NCI-H2081 (cell line): ENCODE measurements at regions not wholly inside any gene's neighbourhood (a gene's known extent, or its start where the extent isn't known, plus 50 kb on each side); places are given as distances from the start of the nearest gene placed in this dataset.
"Not testable (repeated sequence)": the region's sequence is repeated elsewhere in the genome, so short reads cannot be mapped to it uniquely, and the experiment has no call there.

ENCODE experiments used
- DNase-seq, 2 experiments: peaks; one replicate each; lab custom pipeline; 2025; lab: John Stamatoyannopoulos, UW

DNA sequence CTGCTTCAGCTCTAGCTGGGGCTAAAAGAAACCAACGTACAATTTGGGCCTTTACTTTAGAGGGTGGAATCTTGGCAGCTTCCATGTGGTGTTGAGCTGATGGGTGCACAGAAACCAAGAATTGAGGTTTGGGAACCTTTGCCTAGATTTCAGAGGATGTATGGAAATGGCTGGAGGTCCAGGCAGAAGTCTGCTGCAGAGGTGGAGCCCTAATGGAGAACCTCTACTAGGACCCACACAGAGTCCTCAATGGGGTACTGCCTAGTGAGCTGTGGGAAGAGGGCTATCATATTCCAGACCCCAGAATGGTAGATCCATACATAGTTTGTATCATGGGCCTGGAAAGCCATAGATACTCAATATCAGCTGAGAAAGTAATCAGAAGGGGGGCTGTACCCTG, 500.4 kb upstream of the ATP2B1 start:
- no peak for DNase-seq

DNA sequence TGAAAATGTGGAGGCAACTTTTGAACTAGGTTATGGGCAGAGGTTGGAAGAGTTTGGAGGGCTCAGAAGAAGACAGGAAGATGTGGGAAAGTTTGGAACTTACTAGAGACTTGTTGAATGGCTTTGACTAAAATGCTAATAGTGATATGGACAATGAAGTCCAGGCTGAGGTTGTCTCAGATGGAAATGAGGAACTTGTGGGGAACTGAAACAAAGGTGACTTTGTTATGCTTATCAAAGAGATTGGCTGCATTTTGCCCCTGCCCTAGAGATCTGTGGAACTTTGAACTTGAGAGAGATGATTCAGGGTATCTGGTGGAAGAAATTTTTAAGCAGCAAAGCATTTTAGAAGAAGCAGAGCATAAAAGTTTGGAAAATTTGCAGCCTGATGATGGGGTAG, 499.7 kb upstream of the ATP2B1 start:
- not testable (repeated sequence) for DNase-seq

DNA sequence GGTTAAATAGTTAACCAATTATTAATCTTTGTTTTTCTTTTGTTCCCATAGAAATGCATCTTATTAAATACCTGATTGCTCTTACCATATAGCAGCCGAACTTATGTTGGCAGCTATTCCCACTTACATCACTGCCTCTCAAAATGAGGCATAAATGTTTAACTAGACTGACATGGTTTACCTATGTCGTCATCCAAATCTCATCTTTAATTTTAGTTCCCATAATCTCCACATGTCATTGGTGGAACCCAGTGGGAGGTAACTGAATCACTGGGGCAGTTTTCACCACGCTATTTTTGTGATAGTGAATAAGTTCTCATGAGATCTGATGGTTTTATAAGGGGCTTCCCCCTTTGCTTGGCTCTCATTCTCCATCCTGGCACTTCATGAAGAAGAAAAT, 499.2 kb upstream of the ATP2B1 start:
- no peak for DNase-seq

DNA sequence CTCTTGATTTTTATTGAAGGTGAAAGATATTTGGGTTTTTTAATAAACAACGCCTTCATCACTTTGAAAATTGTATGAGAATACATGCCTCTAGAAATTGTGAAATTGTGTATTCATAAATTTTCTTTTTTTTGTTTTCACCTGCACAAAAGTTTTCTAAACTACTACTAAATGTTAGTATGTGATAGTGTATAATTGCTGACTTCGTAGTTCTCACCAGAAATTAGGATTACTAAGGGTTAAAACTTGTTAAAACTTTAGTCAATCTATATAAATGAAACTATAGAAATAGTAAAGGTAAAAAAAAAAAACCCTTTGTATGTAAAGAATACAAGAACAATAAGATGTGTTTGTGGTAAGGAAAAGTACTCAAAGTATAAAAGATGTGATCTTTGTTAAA, 496.5 kb upstream of the ATP2B1 start:
- no peak for DNase-seq

- DNase-seq, result no peak
Measured at GRCh38 chr12:90203556-90203955, 494.9 kb upstream of the ATP2B1 start.

- DNase-seq, result peak in 1 of 2 experiments; percentile 38
Measured at GRCh38 chr12:90199006-90199405, 490.4 kb upstream of the ATP2B1 start.

DNA sequence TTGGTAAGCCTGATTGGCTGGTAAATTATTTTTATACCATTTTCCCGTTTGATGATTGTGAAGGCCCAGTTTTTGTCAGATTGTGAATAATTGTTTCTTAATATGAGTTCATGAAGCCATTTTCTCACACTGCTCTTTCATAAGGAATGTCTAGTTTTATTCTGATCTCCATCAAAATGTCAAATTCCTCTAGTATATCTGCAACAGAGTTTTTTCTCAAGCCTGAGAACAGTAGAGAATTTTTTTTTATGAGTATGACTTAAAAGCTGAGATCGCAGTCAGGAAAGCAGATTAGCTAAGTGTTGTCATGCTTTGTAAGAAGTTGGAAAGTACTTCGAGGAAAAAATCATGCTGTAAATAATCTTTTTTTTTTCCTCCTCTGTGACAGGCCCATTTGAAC, 484.9 kb upstream of the ATP2B1 start:
- DNase-seq, result no peak

- DNase-seq, result no peak
Measured at GRCh38 chr12:90188857-90189256, 480.2 kb upstream of the ATP2B1 start.

DNA sequence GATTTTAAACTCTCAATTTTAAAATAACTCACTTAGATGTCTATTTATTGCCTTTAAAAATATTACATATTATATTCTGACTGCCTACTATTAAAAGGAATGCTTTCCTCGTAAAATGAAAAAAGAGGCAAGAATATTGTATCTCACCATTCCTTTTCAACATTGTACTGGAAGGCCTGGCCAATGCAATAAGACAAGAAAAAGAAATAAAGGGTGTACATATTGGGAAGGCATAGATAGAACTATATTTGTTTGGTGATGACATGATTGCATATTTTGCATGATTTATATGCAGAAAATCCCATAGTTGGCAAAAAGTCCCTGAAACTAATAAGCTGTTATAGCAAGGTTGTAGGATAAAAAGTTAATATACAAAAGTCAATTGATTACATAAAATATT, 474.6 kb upstream of the ATP2B1 start:
- no peak for DNase-seq

DNA sequence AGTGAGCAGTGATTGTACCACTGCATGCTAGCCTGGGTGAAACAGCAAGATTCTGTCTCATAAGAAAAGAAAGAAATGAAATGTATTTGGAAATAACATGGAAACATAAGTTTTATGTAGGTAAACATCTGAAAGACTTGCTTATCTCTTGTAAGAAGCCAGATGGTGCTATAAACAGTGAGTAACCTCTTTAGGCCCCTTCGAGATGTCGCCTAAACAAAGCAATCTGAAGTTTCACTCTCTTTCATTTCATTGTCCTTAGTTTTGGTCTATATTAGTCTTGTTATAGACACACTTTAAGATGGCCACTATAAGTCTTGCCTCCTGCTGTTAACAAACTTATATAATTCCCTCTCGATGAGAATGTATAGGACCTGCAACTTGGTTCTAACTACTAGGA, 472.6 kb upstream of the ATP2B1 start:
- no peak for DNase-seq

- DNase-seq, result no peak
Measured at GRCh38 chr12:90174956-90175355, 466.3 kb upstream of the ATP2B1 start.

GRCh38 chr12:90174198-90174510, 465.5 kb upstream of the ATP2B1 start:
- no peak for DNase-seq

DNA sequence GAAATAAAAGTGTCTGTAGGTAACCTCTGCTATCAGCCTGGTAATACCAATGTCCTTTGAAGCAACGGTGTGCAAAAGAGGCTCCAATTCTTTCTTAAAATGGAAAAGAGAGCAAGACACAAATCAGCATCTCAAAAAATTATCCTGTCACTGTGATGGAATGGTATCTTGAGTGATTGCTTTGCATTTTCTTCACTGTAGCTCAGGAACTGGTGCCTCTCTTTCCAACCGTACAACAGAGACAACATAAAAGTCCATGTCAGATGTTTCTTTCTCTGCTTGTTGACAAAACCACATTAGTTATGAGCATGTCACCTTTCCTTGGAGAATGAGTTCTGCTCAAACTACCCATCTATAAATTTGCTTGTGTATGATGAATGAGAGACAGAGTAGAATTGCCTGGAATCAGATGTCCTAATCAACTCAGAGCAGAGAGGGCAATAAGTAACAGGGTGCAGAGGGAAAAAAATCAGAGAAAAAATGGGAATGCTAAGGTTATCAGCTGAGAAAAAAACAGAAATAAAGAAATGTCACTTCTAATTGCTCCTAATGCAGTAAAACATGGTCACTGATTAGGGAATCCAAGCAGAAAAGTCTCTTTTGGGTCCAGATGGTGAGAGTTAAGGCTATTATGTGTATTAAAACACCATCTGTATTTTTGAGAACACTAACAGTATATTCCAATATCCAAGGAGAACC, 465.0 kb upstream of the ATP2B1 start:
- DNase-seq, result no peak

DNA sequence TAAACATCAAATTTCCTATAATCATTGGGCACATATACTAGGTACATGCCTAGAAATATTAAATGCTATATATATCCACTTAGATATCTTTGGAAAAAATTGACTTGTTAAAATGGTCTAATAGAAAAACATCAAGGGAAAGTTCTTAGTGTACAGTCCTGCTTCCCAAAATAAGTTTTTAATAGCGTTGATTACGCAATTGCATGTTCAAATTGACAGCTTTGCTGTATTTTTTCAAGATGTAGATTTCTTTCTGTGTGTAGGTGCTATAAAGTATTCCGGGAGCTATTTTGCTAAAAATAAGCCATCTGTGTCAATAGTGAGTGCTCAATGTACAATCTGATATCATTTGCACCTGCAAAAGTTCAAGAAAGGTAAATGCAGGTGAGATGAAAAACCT, 463.9 kb upstream of the ATP2B1 start:
- DNase-seq, result no peak

DNA sequence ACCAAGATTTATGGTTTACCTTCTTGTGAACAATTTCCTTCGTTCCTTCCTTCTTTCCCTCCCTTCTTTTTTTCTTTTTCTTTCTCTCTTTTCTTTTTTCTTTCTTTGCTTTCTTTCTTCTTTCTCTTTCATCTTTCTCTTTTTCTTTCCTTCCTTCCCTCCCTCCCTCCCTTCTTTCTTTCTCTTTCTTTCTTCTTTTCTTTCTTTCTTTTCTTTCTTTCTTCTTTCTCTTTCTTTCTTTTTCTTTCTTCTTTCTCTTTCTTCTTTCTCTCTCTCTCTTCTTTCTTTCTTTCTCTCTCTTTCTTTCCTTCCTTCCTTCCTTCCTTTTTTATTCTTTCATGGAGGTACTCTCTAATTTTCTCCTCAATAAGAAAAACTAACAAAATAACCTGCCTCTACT, 462.1 kb upstream of the ATP2B1 start:
- no peak for DNase-seq

- DNase-seq, result no peak
Measured at GRCh38 chr12:90167518-90168208, 459.0 kb upstream of the ATP2B1 start.

DNA sequence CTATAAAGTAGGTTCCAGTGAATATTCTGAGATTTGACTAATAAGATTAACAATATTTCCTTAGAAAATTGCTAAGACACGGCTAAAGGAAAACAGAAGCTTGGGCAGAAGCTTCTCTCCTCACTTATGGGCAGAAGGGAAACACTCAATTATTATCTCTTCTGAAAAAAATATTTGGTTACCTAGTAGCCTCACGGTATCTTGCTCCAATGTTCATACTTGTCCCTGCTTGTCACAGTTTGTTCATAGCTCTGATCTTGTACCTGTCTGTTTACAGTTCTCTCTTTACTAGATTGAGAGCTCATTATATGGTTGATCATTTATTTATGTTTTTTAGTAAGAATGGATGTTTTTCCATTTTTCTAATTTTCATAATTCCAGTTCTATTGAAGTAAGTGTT, 458.0 kb upstream of the ATP2B1 start:
- DNase-seq, result no peak

DNA sequence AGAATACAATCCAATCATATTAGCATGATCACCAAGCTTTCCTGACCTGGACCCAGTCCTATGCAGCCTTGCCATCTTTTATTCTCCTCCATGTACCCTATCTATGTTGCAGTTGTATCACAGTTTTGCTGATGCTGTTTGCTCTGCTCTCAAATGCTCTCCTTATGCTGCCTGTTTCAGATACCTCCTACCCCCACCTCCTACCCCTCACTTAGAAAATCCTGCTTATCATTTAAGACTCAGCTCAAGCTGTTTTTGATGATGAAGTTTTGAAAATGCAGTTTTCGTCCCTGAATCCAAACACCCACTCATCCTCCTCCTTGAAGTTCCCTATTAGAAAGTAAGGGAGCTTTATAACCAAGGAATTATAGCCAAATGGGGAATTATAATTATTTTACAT, 457.4 kb upstream of the ATP2B1 start:
- DNase-seq, result no peak

- DNase-seq, result no peak
Measured at GRCh38 chr12:90163975-90164374, 455.3 kb upstream of the ATP2B1 start.

GRCh38 chr12:90153827-90154226, 445.2 kb upstream of the ATP2B1 start:
- no peak for DNase-seq

DNA sequence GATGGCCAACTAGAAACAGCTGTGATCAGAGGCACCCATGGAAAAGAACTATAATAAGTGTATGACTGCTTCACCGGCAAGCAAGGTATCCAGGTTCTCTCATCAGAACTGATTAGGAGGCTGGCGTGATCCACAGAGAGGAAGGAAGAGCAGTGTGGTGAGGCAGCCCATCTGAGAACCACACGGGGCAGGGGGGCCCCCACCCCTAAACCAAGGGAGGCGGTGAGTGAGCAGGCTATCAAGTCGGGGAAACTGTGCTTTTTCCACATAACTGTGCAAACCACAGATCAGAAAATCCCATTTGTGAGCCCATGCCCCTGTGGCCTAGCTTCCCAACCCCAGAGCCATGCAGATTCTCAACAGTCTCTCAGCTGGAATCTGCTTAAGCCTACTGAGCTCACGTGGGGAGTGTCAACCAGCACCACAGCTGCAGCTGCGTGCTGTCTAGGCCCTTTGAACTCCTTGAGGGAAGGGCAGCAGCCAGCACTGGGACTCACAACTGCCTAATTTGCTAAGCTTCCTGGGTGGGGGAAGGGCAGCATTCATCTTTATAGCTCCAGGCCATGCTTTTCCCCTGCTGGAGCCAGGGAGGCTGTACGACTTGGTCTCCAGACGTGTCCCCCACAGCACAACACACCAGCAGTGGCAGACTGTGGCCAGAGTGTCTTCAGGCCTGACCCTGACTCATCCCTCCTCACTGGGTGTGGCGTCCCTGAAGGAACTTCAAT, 444.4 kb upstream of the ATP2B1 start:
- DNase-seq, result no peak

GRCh38 chr12:90151491-90152015, 442.9 kb upstream of the ATP2B1 start:
- no peak for DNase-seq

GRCh38 chr12:90149453-90149852, 440.8 kb upstream of the ATP2B1 start:
- no peak for DNase-seq
